GM13977 (cell line): ENCODE measurements at regions not wholly inside any gene's neighbourhood (a gene's known extent, or its start where the extent isn't known, plus 50 kb on each side); places are given as distances from the start of the nearest gene placed in this dataset.
A peak's percentile ranks its signal among the peaks of the same experiment; 100 is the strongest.

Source experiments
- DNase-seq: peaks from one replicate; pipeline ENCODE4 v3.0.0; 2012; ENCODE audit warnings: low spot score
- in situ Hi-C: fragments of 300-500 bp; cut with MboI; formaldehyde crosslinking; loops from one replicate; pipeline ENCODE4 v1.12.0; 2022; ENCODE audit warnings: low sequenced_read_pairs, low pct_unique_long_range_greater_than_20kb, mixed read lengths, inconsistent platforms; ENCODE audit not compliant: unreplicated experiment
- TF ChIP-seq, protein P1 (sequence below): IDR thresholded peaks from 2 replicates; pipeline ENCODE4 v1.5.1; 2012; ENCODE audit warnings: mild to moderate bottlenecking, control low read depth; ENCODE audit not compliant: insufficient read depth; ENCODE audit errors: extremely low read depth, missing control alignments

DNA sequence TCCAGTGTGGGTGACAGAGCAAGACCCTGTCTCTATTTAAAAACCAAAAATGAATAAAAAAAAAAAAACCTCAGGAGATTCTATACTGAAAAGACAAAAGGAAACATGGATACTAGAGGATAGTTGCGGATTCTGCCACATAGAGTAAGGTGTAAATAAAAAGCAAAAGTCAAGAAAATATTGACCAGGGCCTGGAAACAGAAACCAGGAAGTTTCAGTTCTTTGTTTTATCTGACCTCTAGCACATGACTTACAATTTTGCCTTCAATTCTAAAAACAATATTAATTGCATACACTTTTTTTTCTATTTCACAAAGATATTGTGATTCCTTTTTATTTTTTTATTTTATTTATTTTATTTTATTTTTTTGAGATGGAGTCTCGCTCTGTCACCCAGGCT lies 96.2 kb upstream of the NMUR2 start:
- in situ Hi-C loops: loop anchor here (25.0 kb wide), 2 partner anchors 364 to 664 kb away; no protein-coding TSS in a partner anchor
- TF ChIP-seq, protein P1, sequence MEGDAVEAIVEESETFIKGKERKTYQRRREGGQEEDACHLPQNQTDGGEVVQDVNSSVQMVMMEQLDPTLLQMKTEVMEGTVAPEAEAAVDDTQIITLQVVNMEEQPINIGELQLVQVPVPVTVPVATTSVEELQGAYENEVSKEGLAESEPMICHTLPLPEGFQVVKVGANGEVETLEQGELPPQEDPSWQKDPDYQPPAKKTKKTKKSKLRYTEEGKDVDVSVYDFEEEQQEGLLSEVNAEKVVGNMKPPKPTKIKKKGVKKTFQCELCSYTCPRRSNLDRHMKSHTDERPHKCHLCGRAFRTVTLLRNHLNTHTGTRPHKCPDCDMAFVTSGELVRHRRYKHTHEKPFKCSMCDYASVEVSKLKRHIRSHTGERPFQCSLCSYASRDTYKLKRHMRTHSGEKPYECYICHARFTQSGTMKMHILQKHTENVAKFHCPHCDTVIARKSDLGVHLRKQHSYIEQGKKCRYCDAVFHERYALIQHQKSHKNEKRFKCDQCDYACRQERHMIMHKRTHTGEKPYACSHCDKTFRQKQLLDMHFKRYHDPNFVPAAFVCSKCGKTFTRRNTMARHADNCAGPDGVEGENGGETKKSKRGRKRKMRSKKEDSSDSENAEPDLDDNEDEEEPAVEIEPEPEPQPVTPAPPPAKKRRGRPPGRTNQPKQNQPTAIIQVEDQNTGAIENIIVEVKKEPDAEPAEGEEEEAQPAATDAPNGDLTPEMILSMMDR: no peak
- DNase-seq: no peak

GRCh38 chr5:152503206-152503605 lies 98.1 kb upstream of the NMUR2 start:
- DNase-seq: no peak
- TF ChIP-seq, protein P1: no peak
- in situ Hi-C loops: loop anchor here (25.0 kb wide), 2 partner anchors 366 to 666 kb away; no protein-coding TSS in a partner anchor

DNA sequence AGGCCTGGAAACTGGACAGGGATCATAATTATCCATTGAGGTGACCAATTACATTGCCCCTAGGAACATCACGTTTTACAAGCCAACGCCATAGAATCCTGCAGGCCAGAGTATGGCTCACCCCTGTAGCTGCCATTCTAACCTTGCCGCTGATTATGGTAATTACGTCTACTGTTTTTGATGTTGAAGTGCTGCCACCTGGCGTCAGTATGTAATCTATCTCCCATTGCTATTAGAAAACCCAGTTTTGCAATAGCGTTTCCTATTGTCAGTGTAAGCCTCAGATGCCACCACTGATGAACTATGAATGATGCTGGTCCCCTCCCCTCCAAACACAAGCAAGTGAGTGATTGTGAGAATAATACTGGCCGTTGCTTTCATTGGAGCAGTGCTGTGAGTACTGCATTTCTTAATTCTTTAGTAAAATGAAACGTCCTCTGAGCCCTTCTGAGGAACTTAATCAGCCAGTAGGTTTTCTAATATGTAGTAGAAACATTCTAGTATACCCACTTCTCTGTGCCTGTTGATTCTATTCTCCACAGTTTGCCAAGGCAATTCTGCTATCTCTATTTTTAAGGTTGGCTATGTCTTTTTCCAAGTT lies 100.5 kb upstream of the NMUR2 start:
- TF ChIP-seq, protein P1: peak; percentile 70
- peak; percentile 30 for DNase-seq
- in situ Hi-C loops: loop anchor here (25.0 kb wide), 2 partner anchors 368 to 668 kb away; no protein-coding TSS in a partner anchor

DNA sequence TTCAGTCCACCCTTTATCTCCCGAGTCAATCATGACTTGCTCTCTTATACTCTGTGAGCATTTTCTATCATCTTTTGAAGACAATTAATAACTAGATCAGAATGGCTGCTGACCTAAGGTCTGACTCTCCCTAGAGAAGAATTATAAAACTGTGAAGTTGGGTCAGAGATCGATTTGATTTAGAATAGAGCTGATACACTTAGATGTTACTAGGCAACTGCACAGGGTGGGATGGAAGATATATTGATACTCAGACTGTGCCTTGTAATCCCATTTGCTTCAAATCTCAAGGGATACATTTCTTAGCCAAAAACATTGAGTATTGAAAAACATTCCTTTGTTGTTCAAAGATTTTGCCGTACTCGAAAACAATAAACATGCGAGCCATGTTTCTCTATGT lies 106.0 kb upstream of the NMUR2 start:
- DNase-seq: no peak
- TF ChIP-seq, protein P1: no peak
- in situ Hi-C loops: loop anchor here (25.0 kb wide), 2 partner anchors 374 to 674 kb away; no protein-coding TSS in a partner anchor

- TF ChIP-seq, protein P1: no peak
- no peak for DNase-seq
- in situ Hi-C loops: loop anchor here (25.0 kb wide), 2 partner anchors 374 to 674 kb away; no protein-coding TSS in a partner anchor
Measured at GRCh38 chr5:152511531-152512132, 106.6 kb upstream of the NMUR2 start.

- DNase-seq: peak; percentile 12
- TF ChIP-seq, protein P1: peak; percentile 39
- in situ Hi-C loops: loop anchor here (25.0 kb wide), 2 partner anchors 378 to 678 kb away; no protein-coding TSS in a partner anchor
Measured at GRCh38 chr5:152514827-152515397, 109.8 kb upstream of the NMUR2 start.
